GM19023 (cell line): ENCODE measurements at regions not wholly inside any gene's neighbourhood (a gene's known extent, or its start where the extent isn't known, plus 50 kb on each side); places are given as distances from the start of the nearest gene placed in this dataset.

Experiments
- ATAC-seq: cut with Tn5 transposase; IDR thresholded peaks from one replicate; pipeline ENCODE4 v1.9.1; 2021; ENCODE audit warnings: mild to moderate bottlenecking, moderate library complexity; ENCODE audit not compliant: unreplicated experiment

- no peak for ATAC-seq
Observed at GRCh38 chr5:74083096-74083791, 457.2 kb downstream of the ARHGEF28 start.

GRCh38 chr5:74082512-74083055 is 456.6 kb downstream of the ARHGEF28 start:
- ATAC-seq = no peak

- ATAC-seq = no peak
Observed at GRCh38 chr5:74081126-74081525, 455.1 kb downstream of the ARHGEF28 start.

GRCh38 chr5:74079971-74080556 is 454.1 kb downstream of the ARHGEF28 start:
- ATAC-seq = no peak

- no peak for ATAC-seq
Observed at GRCh38 chr5:74075501-74076484, 449.8 kb downstream of the ARHGEF28 start.

- no peak for ATAC-seq
Observed at GRCh38 chr5:74074111-74074510, 448.1 kb downstream of the ARHGEF28 start.

- ATAC-seq = no peak
Observed at GRCh38 chr5:74073257-74073656, 447.3 kb downstream of the ARHGEF28 start.

GRCh38 chr5:74072646-74073045 is 446.6 kb downstream of the ARHGEF28 start:
- no peak for ATAC-seq

- ATAC-seq = no peak
Observed at GRCh38 chr5:74070766-74071165, 444.8 kb downstream of the ARHGEF28 start.

- ATAC-seq = no peak
Observed at GRCh38 chr5:74069741-74070140, 443.7 kb downstream of the ARHGEF28 start.

- ATAC-seq = no peak
Observed at GRCh38 chr5:74067748-74068541, 441.9 kb downstream of the ARHGEF28 start.

- ATAC-seq = no peak
Observed at GRCh38 chr5:74064911-74065310, 438.9 kb downstream of the ARHGEF28 start.

- ATAC-seq = no peak
Observed at GRCh38 chr5:74064225-74064624, 438.2 kb downstream of the ARHGEF28 start.

GRCh38 chr5:74063821-74064220 is 437.8 kb downstream of the ARHGEF28 start:
- no peak for ATAC-seq

- no peak for ATAC-seq
Observed at GRCh38 chr5:74063346-74063745, 437.4 kb downstream of the ARHGEF28 start.

GRCh38 chr5:74061292-74061691 is 435.3 kb downstream of the ARHGEF28 start:
- no peak for ATAC-seq

- ATAC-seq = no peak
Observed at GRCh38 chr5:74059706-74060105, 433.7 kb downstream of the ARHGEF28 start.

GRCh38 chr5:74056789-74057164 is 430.8 kb downstream of the ARHGEF28 start:
- no peak for ATAC-seq

GRCh38 chr5:74056107-74056788 is 430.3 kb downstream of the ARHGEF28 start:
- no peak for ATAC-seq
